ENCODE measurements at regions not wholly inside any gene's neighbourhood (a gene's known extent, or its start where the extent isn't known, plus 50 kb on each side); places are given as distances from the start of the nearest gene placed in this dataset.
A peak's percentile ranks its signal among the peaks of the same experiment; 100 is the strongest.
"Not testable (repeated sequence)": the region's sequence is repeated elsewhere in the genome, so short reads cannot be mapped to it uniquely, and the experiment has no call there.

- DNase-seq (ENCODE audit: low read depth in 2 of 2), result peak in 1 of 2 donors; percentile 7
Measured at GRCh38 chr3:18988614-18989229, 159.6 kb upstream of the KCNH8 start.

GRCh38 chr3:18987862-18988447 is 160.4 kb upstream of the KCNH8 start:
- DNase-seq (ENCODE audit: low read depth in 2 of 2), result peak in 1 of 2 donors; percentile 11

DNA sequence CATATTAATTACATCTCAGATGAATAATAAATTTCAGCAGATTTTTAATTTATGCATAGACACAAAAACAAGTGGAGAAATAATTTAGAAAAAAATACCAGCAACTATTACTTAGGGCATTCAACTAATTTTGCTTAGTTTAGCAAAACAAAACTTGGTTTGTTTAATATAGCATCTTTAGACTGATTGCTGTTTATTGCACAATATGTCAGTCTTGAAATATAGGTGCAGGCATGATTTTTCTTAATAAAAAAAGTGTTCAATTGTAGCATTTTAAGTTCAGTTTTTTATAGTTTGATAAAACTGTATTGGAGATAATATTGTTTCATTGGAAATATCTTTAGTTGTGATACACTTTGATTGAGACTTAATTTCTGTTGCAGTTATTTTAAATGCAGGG is 161.2 kb upstream of the KCNH8 start:
- DNase-seq (ENCODE audit: low read depth in 2 of 2), result no peak

DNA sequence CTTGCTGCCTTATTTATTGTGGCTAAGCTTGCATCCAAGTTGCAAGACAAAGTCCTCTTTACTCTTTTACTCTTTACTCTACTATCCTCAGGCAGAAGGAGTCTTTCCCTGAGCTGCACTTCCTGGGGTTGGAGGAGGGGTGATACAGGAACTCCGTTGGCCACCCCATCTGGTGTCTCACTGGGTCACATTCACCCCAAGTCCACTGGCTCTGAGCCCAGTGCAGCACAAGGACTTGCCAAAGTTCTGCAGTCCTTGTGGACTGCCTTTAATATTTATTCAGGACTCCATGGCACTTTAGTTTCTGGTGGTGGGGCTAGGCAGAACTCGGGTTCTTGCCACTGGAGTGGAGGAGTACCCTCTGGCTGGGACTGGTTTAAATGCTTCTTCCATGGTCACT is 165.4 kb upstream of the KCNH8 start:
- no peak for DNase-seq (ENCODE audit: low read depth in 2 of 2)

DNA sequence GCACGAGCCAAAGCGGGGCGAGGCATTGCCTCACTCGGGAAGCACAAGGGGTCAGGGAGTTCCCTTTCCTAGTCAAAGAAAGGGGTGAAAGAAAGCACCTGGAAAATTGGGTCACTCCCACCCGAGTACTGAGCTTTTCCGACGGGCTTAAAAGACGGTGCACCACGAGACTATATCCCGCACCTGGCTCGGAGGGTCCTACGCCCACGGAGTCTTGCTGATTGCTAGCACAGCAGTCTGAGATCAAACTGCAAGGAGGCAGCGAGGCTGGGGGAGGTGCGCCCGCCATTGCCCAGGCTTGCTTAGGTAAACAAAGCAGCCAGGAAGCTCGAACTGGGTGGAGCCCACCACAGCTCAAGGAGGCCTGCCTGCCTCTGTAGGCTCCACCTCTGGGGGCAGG is 172.2 kb upstream of the KCNH8 start:
- not testable (repeated sequence) for DNase-seq (ENCODE audit: low read depth in 2 of 2)

DNA sequence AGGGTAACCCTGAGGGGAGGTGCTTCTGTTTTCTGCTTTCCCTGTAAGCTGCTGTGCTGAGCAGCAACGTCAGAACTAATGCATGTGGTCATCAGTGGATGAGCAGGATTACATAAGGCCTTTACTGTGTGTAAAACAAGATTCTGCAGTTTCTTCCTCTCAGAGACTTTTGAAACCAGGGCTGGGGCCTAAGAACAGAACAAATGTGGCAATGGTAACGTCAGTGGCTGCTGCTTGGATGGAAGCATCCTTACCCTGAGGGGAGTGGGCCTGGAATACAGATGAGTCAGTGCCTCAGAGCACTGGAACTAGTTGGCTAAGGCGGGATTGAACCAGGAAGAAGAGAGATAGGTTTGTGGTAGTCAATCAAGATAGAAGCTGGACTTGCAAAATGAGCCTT is 180.2 kb upstream of the KCNH8 start:
- no peak for DNase-seq (ENCODE audit: low read depth in 2 of 2)

GRCh38 chr3:18965781-18966180 is 182.5 kb upstream of the KCNH8 start:
- no peak for DNase-seq (ENCODE audit: low read depth in 2 of 2)

- DNase-seq (ENCODE audit: low read depth in 2 of 2), result no peak
Measured at GRCh38 chr3:18964640-18965039, 183.7 kb upstream of the KCNH8 start.

GRCh38 chr3:18951333-18951732 is 197.0 kb upstream of the KCNH8 start:
- DNase-seq (ENCODE audit: low read depth in 2 of 2), result no peak

- DNase-seq (ENCODE audit: low read depth in 2 of 2), result no peak
Measured at GRCh38 chr3:18946524-18946923, 201.8 kb upstream of the KCNH8 start.

DNA sequence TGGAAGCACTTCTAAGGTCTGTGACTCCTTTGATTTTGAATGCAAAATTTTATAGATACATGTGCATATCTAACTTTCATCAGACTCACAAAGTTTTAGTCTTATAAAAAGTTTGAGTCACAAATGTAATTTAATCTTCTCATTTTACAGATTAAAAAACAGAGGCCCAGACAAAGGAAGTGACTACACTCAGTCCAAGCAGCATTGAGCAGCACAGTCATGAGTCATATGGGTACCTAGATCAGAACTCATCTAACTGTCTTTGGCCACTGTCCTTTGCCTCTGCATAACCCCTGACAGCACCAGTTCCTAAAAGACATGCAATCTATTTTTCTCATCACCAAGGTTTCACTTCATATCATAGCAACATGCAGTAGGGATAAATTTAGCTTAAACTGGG is 210.7 kb upstream of the KCNH8 start:
- no peak for DNase-seq (ENCODE audit: low read depth in 2 of 2)

- no peak for DNase-seq (ENCODE audit: low read depth in 2 of 2)
Measured at GRCh38 chr3:18919158-18919557, 229.2 kb upstream of the KCNH8 start.

DNA sequence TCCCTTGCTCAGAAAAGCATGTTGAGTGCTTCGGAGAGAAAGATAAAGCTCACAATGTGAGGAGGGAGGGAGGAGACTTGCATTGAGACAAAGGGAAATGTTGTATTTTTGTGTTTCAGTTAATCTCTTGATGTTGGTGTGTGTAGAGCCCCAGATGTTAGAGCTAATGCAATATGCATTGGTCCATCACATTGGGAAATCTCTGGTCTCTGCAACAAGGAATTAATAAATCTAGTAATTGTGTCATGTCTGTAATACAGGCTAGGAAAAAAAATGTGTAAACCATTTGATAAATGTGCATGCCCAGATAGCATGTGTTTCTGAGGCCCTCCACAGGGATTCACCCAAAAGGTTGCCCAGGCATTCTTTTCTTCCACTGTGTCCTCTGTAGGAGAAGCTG is 230.4 kb upstream of the KCNH8 start:
- no peak for DNase-seq (ENCODE audit: low read depth in 2 of 2)

DNA sequence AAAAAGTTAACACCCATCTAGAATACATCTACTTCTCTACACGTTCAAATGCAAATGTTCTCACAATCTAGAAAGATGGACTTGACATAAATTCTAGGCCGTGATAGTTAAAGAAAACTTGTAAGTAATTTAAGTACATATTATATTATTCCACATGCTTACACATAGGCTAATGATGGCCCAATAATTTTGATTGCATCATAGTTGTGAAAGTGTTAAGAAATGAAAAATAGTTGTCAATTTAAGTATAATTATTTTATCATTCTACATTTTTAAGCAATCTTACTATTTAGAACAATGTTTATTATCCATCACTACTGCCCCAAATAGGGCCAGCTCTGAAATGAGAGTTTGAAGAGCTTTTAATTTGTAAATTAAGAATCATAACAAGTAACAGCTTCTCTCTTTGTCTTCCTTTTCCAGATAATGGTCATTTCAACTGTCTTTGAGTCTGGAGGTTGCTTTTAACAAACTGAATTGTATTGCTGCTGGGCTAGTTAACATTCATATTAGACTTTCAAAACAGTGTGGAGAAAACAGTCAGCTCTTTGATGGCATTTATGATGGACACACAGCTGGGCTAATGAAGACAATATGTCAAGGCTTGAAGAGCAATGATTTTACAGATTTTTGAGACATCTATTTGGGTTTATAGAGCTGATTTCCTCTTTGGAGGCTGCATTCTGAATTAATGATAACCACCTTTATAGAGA is 246.1 kb upstream of the KCNH8 start:
- no peak for DNase-seq (ENCODE audit: low read depth in 2 of 2)

- DNase-seq (ENCODE audit: low read depth in 2 of 2), result no peak
Measured at GRCh38 chr3:18901571-18901970, 246.7 kb upstream of the KCNH8 start.

DNA sequence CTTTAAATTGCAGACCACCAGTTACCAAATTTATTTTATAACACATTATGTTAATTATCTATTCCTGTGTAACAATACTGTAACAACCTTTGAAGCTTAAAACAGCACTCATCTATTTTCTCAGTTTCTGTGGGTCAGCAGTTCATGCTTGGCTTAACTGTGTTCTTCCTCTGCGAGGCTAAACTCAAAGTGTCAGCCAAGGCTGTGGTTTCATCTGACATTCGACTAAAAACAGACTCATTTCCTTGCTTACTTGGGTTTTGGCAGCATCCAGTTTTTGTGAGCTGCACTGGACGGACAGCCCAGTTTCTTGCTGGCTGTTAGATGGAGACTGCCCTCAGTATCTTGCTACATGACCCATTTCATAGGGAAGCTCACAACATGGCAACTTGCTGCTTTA is 247.3 kb upstream of the KCNH8 start:
- no peak for DNase-seq (ENCODE audit: low read depth in 2 of 2)

DNA sequence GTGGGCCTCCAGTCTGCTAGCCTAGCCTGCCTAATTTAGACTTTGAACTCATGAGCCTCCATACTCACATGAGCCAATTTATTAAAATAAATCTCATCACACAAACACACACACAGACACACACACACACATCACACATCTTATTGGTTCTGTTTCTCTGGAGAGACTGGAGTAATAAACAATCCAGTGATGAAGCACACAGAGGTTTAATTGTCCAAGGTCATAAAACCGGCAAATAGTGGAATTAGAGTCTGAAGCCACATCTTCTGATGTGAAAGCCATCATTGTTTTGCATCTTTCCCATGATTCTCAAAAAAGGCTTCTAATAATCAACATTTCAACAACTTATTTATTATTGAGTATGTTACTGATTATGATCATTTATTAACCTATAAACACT is 249.4 kb upstream of the KCNH8 start:
- DNase-seq (ENCODE audit: low read depth in 2 of 2), result no peak

GRCh38 chr3:18892756-18893155 is 255.6 kb upstream of the KCNH8 start:
- DNase-seq (ENCODE audit: low read depth in 2 of 2), result no peak

- DNase-seq (ENCODE audit: low read depth in 2 of 2), result no peak
Measured at GRCh38 chr3:18892047-18892446, 256.3 kb upstream of the KCNH8 start.

GRCh38 chr3:18891641-18892040 is 256.7 kb upstream of the KCNH8 start:
- no peak for DNase-seq (ENCODE audit: low read depth in 2 of 2)

DNA sequence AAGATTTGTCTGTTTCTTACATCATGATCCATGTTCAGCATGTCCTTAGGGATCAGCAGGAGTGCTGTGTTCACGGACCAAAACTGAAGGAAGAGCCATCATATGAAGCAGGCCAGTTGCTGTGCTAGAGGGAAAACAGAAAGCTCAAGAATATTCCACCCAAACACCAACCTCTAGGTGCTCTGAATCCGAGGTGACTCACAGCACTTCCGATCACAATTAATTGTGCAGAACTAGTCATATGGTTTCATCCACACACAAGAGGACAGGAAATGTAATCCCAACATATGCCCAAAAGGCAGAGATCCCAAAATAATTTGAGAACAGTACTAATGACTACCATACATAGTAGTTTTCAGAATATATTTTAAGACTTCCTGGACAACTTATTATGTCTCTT is 257.9 kb upstream of the KCNH8 start:
- no peak for DNase-seq (ENCODE audit: low read depth in 2 of 2)

GRCh38 chr3:18888819-18889218 is 259.5 kb upstream of the KCNH8 start:
- DNase-seq (ENCODE audit: low read depth in 2 of 2), result no peak

DNA sequence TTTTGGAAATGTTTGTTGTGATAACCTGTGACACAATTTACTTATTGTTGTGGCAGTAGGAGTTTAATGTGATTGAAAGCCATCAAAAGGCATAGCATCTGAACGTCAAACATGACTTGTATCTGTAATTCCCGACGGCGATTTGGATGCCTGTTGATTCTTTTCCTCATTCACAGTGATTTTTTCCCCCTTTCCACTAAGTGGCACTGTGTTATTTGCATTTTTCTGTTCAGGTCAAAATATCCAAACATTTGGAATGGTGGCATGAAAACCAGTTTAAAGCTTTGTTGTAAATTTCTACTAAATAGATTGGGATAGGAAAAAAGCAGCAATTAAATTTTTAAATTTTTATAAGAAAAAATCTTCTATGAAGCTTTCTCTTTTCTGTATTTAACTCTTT is 259.9 kb upstream of the KCNH8 start:
- DNase-seq (ENCODE audit: low read depth in 2 of 2), result no peak

Measured in lung microvascular endothelial cell (primary cell).